ENCODE measurements at regions not wholly inside any gene's neighbourhood (a gene's known extent, or its start where the extent isn't known, plus 50 kb on each side); places are given as distances from the start of the nearest gene placed in this dataset.
"Not testable (repeated sequence)": the region's sequence is repeated elsewhere in the genome, so short reads cannot be mapped to it uniquely, and the experiment has no call there.

GRCh38 chr3:191912616-191913204, 451.7 kb downstream of the PYDC2 start:
- Histone ChIP-seq H3K4me3 (no peak overlapping the region), H3K27me3 (no peaks in the 10 kb centered on the region), H3K27ac (no peak overlapping the region), H3K4me1 (no peaks in the 10 kb centered on the region), H3K36me3 (no peaks in the 10 kb centered on the region), H3K9me3 (peaks cover 0 to 4% (median 0%) of the 10 kb centered on the region in 4 donors)
- WGBS, 5 donors: 80 to 84% (median 83%) methylated on average over 11 of the region's 11 CpGs
- TF ChIP-seq POLR2AphosphoS5 (IDR thresholded peaks at IDR 0.05): no peak
- TF ChIP-seq EP300 (IDR thresholded peaks at IDR 0.05): no peak
- TF ChIP-seq POLR2A (IDR thresholded peaks at IDR 0.05): no peak
- TF ChIP-seq CTCF (IDR thresholded peaks at IDR 0.05): no peak
- intact Hi-C loops (cut with DNase I; ENCODE audit: low total_unique reads): no loop called here
- DNase-seq: no peak

GRCh38 chr3:191915712-191916111, 454.7 kb downstream of the PYDC2 start:
- intact Hi-C loops (cut with DNase I; ENCODE audit: low total_unique reads): no loop called here
- no peak overlapping the region for H3K27ac ChIP-seq
- no peaks in the 10 kb centered on the region for H3K4me1 ChIP-seq
- peaks cover 0 to 4% (median 0%) of the 10 kb centered on the region in 4 donors for H3K9me3 ChIP-seq
- peak in 1 of 2 donors; percentile 9 for DNase-seq
- H3K27me3 ChIP-seq: no peaks in the 10 kb centered on the region
- TF ChIP-seq POLR2A (IDR thresholded peaks at IDR 0.05) (no peak), EP300 (IDR thresholded peaks at IDR 0.05) (no peak), CTCF (IDR thresholded peaks at IDR 0.05) (no peak), POLR2AphosphoS5 (IDR thresholded peaks at IDR 0.05) (no peak)
- 59 to 80% (median 70%) methylated on average over 2 of the region's 2 CpGs for WGBS, 5 donors
- no peaks in the 10 kb centered on the region for H3K36me3 ChIP-seq
- no peak overlapping the region for H3K4me3 ChIP-seq

- Histone ChIP-seq H3K9me3 (no peaks in the 10 kb centered on the region), H3K4me3 (no peak overlapping the region), H3K4me1 (no peaks in the 10 kb centered on the region), H3K27me3 (no peaks in the 10 kb centered on the region), H3K36me3 (no peaks in the 10 kb centered on the region), H3K27ac (no peak overlapping the region)
- 57 to 86% (median 69%) methylated on average over 3 of the region's 3 CpGs for WGBS, 5 donors
- intact Hi-C loops (cut with DNase I; ENCODE audit: low total_unique reads): no loop called here
- peak in 1 of 2 donors; percentile 4 for DNase-seq
- TF ChIP-seq EP300 (IDR thresholded peaks at IDR 0.05) (no peak), POLR2AphosphoS5 (IDR thresholded peaks at IDR 0.05) (no peak), CTCF (IDR thresholded peaks at IDR 0.05) (no peak), POLR2A (IDR thresholded peaks at IDR 0.05) (no peak)
Measured at GRCh38 chr3:191919491-191920026, 458.6 kb downstream of the PYDC2 start.

GRCh38 chr3:191922570-191922969, 461.6 kb downstream of the PYDC2 start:
- intact Hi-C loops (cut with DNase I; ENCODE audit: low total_unique reads): no loop called here
- WGBS, 5 donors: 52 to 72% (median 60%) methylated on average over 5 of the region's 5 CpGs

DNA sequence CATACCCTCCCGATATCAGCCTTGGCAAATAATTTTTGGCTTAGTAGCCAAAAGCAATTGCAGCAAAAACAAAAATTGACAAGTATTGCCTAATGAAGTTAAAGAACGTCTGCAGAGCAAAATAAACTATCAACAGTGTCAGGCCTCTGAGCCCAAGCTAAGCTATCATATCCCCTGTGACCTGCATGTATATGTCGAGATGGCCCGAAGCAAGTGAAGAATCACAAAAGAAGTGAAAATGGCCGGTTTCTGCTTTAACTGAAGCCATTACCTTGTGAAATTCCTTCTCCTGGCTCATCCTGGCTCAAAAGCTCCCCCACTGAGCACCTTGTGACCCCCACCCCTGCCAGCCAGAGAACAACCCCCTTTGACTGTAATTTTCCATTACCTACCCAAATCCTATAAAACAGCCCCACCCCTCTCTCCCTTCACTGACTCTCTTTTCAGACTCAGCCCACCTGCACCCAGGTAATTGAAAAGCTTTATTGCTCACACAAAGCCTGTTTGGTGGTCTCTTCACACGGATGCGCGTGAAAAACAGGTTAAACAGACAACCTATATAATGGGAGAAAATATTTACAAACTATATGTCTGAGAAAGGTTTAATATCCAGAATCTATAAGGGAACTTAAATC, 466.3 kb downstream of the PYDC2 start:
- H3K9me3 ChIP-seq; H3K36me3 ChIP-seq; H3K27me3 ChIP-seq; H3K4me1 ChIP-seq; intact Hi-C loops (cut with DNase I; ENCODE audit: low total_unique reads); H3K4me3 ChIP-seq; DNase-seq; H3K27ac ChIP-seq: not testable (repeated sequence)
- 80 to 89% (median 86%) methylated on average over 8 of the region's 8 CpGs for WGBS, 5 donors

More at GRCh38 chr3:191922570-191922969, 461.6 kb downstream of the PYDC2 start:
- H3K4me3 ChIP-seq: no peak overlapping the region
- no peaks in the 10 kb centered on the region for H3K27me3 ChIP-seq
- DNase-seq: no peak
- TF ChIP-seq EP300 (IDR thresholded peaks at IDR 0.05) (no peak), POLR2AphosphoS5 (IDR thresholded peaks at IDR 0.05) (no peak), POLR2A (IDR thresholded peaks at IDR 0.05) (no peak), CTCF (IDR thresholded peaks at IDR 0.05) (no peak)
- H3K4me1 ChIP-seq: no peaks in the 10 kb centered on the region
- no peaks in the 10 kb centered on the region for H3K9me3 ChIP-seq
- no peaks in the 10 kb centered on the region for H3K36me3 ChIP-seq
- no peak overlapping the region for H3K27ac ChIP-seq

DNA sequence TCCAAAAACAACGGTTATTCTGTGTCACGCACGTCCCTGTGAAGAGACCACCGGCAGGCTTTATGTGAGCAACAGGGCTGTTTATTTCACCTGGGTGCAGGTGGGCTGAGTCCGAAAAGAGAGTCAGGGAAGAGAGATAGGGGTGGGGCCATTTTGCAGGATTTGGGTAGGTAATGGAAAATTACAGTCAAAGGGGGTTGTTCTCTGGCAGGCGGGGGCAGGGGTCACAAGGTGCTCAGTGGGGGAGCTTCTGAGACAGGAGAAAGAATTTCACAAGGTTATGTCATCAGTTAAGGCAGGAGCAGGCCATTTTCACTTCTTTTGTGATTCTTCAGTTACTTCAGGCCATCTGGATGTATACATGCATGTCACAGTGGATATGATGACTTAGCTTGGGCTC, 467.0 kb downstream of the PYDC2 start:
- DNase-seq; H3K27me3 ChIP-seq; H3K9me3 ChIP-seq; intact Hi-C loops (cut with DNase I; ENCODE audit: low total_unique reads); H3K4me1 ChIP-seq; H3K27ac ChIP-seq; H3K4me3 ChIP-seq; H3K36me3 ChIP-seq: not testable (repeated sequence)
- WGBS, 5 donors: 75 to 86% (median 77%) methylated on average over 6 of the region's 6 CpGs

Measured in stomach (tissue), 8 donors.